Trophoblast cell (in vitro differentiated cells and primary cell): ENCODE measurements at regions not wholly inside any gene's neighbourhood (a gene's known extent, or its start where the extent isn't known, plus 50 kb on each side); places are given as distances from the start of the nearest gene placed in this dataset.

Experiments
- DNase-seq, 2 donors: peaks; one replicate each; pipeline ENCODE4 v3.0.0-alpha.2; 2016
- H2AFZ ChIP-seq: 2 replicates; pipeline ENCODE4 v1.6.1; 2013; ENCODE audit warnings: low read length, moderate library complexity, mild to moderate bottlenecking; ENCODE audit not compliant: insufficient read depth, poor library complexity
- H2AK5ac ChIP-seq: 2 replicates; pipeline ENCODE4 v1.6.1; 2013; ENCODE audit warnings: mild to moderate bottlenecking, low read length
- H2BK120ac ChIP-seq: 2 replicates; pipeline ENCODE4 v1.6.1; 2013; ENCODE audit warnings: low read length, mild to moderate bottlenecking, moderate library complexity; ENCODE audit not compliant: insufficient read depth, poor library complexity
- H2BK12ac ChIP-seq: 2 replicates; pipeline ENCODE4 v1.6.1; 2013; ENCODE audit warnings: mild to moderate bottlenecking, low read length, moderate library complexity
- H2BK5ac ChIP-seq: 2 replicates; pipeline ENCODE4 v1.6.1; 2013; ENCODE audit warnings: low read length, low read depth, moderate library complexity, mild to moderate bottlenecking; ENCODE audit not compliant: poor library complexity
- H3K14ac ChIP-seq: 2 replicates; pipeline ENCODE4 v1.6.1; 2013; ENCODE audit warnings: mild to moderate bottlenecking, low read length
- H3K18ac ChIP-seq: 2 replicates; pipeline ENCODE4 v1.6.1; 2013; ENCODE audit warnings: mild to moderate bottlenecking, low read length
- H3K23ac ChIP-seq: 2 replicates; pipeline ENCODE4 v1.6.1; 2013; ENCODE audit warnings: low read length
- H3K27ac ChIP-seq: 2 replicates; pipeline ENCODE4 v1.5.1; 2013; ENCODE audit warnings: low read depth, mild to moderate bottlenecking, inconsistent platforms, low read length, moderate library complexity
- H3K27me3 ChIP-seq: 2 replicates; pipeline ENCODE4 v1.6.1; 2013; ENCODE audit warnings: inconsistent platforms, mild to moderate bottlenecking, low read length, moderate library complexity; ENCODE audit not compliant: insufficient read depth
- H3K36me3 ChIP-seq, 2 experiments: 1 replicate in 1 of 2; 2 replicates in 1 of 2; pipeline ENCODE4 v1.6.1; 2013; ENCODE audit warnings: low read length in 2 of 2, mild to moderate bottlenecking in 2 of 2, moderate library complexity in 1 of 2; ENCODE audit not compliant: insufficient read depth in 2 of 2, control insufficient read depth in 1 of 2
- H3K4ac ChIP-seq: 2 replicates; pipeline ENCODE4 v1.6.1; 2013; ENCODE audit warnings: low read depth, mild to moderate bottlenecking, low read length, moderate library complexity
- H3K4me1 ChIP-seq, 2 experiments: 1 replicate in 1 of 2; 2 replicates in 1 of 2; pipeline ENCODE4 v1.6.1; 2013; ENCODE audit warnings: low read length in 2 of 2, mild to moderate bottlenecking in 2 of 2, moderate library complexity in 1 of 2; ENCODE audit not compliant: insufficient read depth in 2 of 2, control insufficient read depth in 1 of 2
- H3K4me2 ChIP-seq: 2 replicates; pipeline ENCODE4 v1.6.1; 2013; ENCODE audit warnings: inconsistent platforms, mild to moderate bottlenecking, low read length, moderate library complexity
- H3K4me3 ChIP-seq: 2 replicates; pipeline ENCODE4 v1.5.1; 2013; ENCODE audit warnings: mild to moderate bottlenecking, low read depth, low read length, inconsistent platforms
- H3K79me1 ChIP-seq: one replicate; pipeline ENCODE4 v1.6.1; 2013; ENCODE audit warnings: low read length
- H3K79me2 ChIP-seq: 2 replicates; pipeline ENCODE4 v1.6.1; 2013; ENCODE audit warnings: low read length, mild to moderate bottlenecking; ENCODE audit not compliant: control insufficient read depth, insufficient read depth, poor library complexity
- H3K9ac ChIP-seq: 2 replicates; pipeline ENCODE4 v1.6.1; 2013; ENCODE audit warnings: mild to moderate bottlenecking, low read length
- H3K9me3 ChIP-seq: 2 replicates; pipeline ENCODE4 v1.6.1; 2013; ENCODE audit warnings: low read depth, mild to moderate bottlenecking, control low read depth, inconsistent platforms, low read length; ENCODE audit not compliant: insufficient read depth
- H4K12ac ChIP-seq: 2 replicates; pipeline ENCODE4 v1.6.1; 2013; ENCODE audit warnings: low read depth, mild to moderate bottlenecking, low read length, moderate library complexity
- H4K8ac ChIP-seq: 2 replicates; pipeline ENCODE4 v1.6.1; 2013; ENCODE audit warnings: low read depth, mild to moderate bottlenecking, low read length, moderate library complexity
- H4K91ac ChIP-seq: one replicate; pipeline ENCODE4 v1.6.1; 2013; ENCODE audit warnings: low read depth, mild to moderate bottlenecking, low read length, moderate library complexity
- WGBS: extraction: QIAGEN DNeasy Blood & Tissue Kit; methylation state at CpG from one replicate; pipeline ENCODE4 v1.1.7; 2013; ENCODE audit warnings: missing lambda C conversion rate; ENCODE audit not compliant: insufficient read length, insufficient coverage; ENCODE audit errors: extremely low coverage; 5-methylcytosine and 5-hydroxymethylcytosine counted together

- Histone ChIP-seq H3K9me3 (no peaks in the 10 kb centered on the region), H3K18ac (no peak overlapping the region), H3K23ac (no peak overlapping the region), H2BK120ac (no peak overlapping the region), H4K12ac (no peak overlapping the region), H3K9ac (no peak overlapping the region), H3K27ac (no peak overlapping the region), H3K27me3 (no peaks in the 10 kb centered on the region), H3K36me3 (no peaks in the 10 kb centered on the region), H2BK5ac (no peak overlapping the region), H3K4me3 (no peak overlapping the region), H2BK12ac (no peak overlapping the region), H3K79me1 (no peaks in the 10 kb centered on the region), H2AK5ac (no peak overlapping the region), H4K91ac (no peak overlapping the region), H4K8ac (no peak overlapping the region), H3K4me1 (no peaks in the 10 kb centered on the region), H3K4me2 (no peak overlapping the region), H3K14ac (no peak overlapping the region), H2AFZ (no peak overlapping the region), H3K79me2 (no peaks in the 10 kb centered on the region), H3K4ac (no peak overlapping the region)
- DNase-seq = no peak
- WGBS = no CpG with 5 or more reads among the region's 1 CpG
These were observed 266.8 kb downstream of the DOK5 start for GRCh38 chr20:54742193-54742592.

GRCh38 chr20:54736421-54736820 lies 261.0 kb downstream of the DOK5 start:
- no peak overlapping the region for H3K23ac ChIP-seq
- no peaks in the 10 kb centered on the region for H3K27me3 ChIP-seq
- no peak overlapping the region for H2BK12ac ChIP-seq
- H3K18ac ChIP-seq = no peak overlapping the region
- no CpG with 5 or more reads among the region's 4 CpGs for WGBS
- H2BK120ac ChIP-seq = no peak overlapping the region
- no peak overlapping the region for H3K4ac ChIP-seq
- no peak overlapping the region for H4K91ac ChIP-seq
- no peak overlapping the region for H4K8ac ChIP-seq
- H2BK5ac ChIP-seq = no peak overlapping the region
- no peak overlapping the region for H2AK5ac ChIP-seq
- H2AFZ ChIP-seq = no peak overlapping the region
- no peaks in the 10 kb centered on the region for H3K4me1 ChIP-seq
- H3K4me3 ChIP-seq = no peak overlapping the region
- no peak overlapping the region for H4K12ac ChIP-seq
- H3K36me3 ChIP-seq = no peaks in the 10 kb centered on the region
- no peak overlapping the region for H3K27ac ChIP-seq
- no peak overlapping the region for H3K4me2 ChIP-seq
- DNase-seq = no peak
- no peak overlapping the region for H3K14ac ChIP-seq
- no peak overlapping the region for H3K9ac ChIP-seq
- H3K79me1 ChIP-seq = no peaks in the 10 kb centered on the region
- H3K9me3 ChIP-seq = no peaks in the 10 kb centered on the region
- no peaks in the 10 kb centered on the region for H3K79me2 ChIP-seq

- Histone ChIP-seq H4K91ac (no peak overlapping the region), H3K18ac (no peak overlapping the region)
These were observed 258.3 kb downstream of the DOK5 start for GRCh38 chr20:54733687-54734086.

GRCh38 chr20:54727490-54727889 lies 252.1 kb downstream of the DOK5 start:
- H3K4ac ChIP-seq = no peak overlapping the region
- no CpG with 5 or more reads among the region's 4 CpGs for WGBS
- H3K14ac ChIP-seq = no peak overlapping the region
- no peak overlapping the region for H2BK5ac ChIP-seq
- H3K79me1 ChIP-seq = no peaks in the 10 kb centered on the region
- H3K79me2 ChIP-seq = no peaks in the 10 kb centered on the region
- H2BK12ac ChIP-seq = no peak overlapping the region
- H3K23ac ChIP-seq = no peak overlapping the region
- no peaks in the 10 kb centered on the region for H3K4me1 ChIP-seq
- no peak overlapping the region for H2AK5ac ChIP-seq
- no peaks in the 10 kb centered on the region for H3K36me3 ChIP-seq
- H4K12ac ChIP-seq = no peak overlapping the region
- no peak for DNase-seq
- no peak overlapping the region for H3K18ac ChIP-seq
- H4K8ac ChIP-seq = no peak overlapping the region
- no peak overlapping the region for H4K91ac ChIP-seq
- no peak overlapping the region for H3K4me3 ChIP-seq
- no peak overlapping the region for H3K9ac ChIP-seq
- no peaks in the 10 kb centered on the region for H3K9me3 ChIP-seq
- no peak overlapping the region for H3K4me2 ChIP-seq
- no peak overlapping the region for H2AFZ ChIP-seq
- no peak overlapping the region for H2BK120ac ChIP-seq
- no peak overlapping the region for H3K27ac ChIP-seq
- no peaks in the 10 kb centered on the region for H3K27me3 ChIP-seq

More at GRCh38 chr20:54733687-54734086, 258.3 kb downstream of the DOK5 start:
- H3K4ac ChIP-seq = no peak overlapping the region
- H3K23ac ChIP-seq = no peak overlapping the region
- H3K4me1 ChIP-seq = no peaks in the 10 kb centered on the region
- no peaks in the 10 kb centered on the region for H3K79me2 ChIP-seq
- DNase-seq = no peak
- no peaks in the 10 kb centered on the region for H3K9me3 ChIP-seq
- no peak overlapping the region for H2BK12ac ChIP-seq
- no peak overlapping the region for H3K4me3 ChIP-seq
- H3K27me3 ChIP-seq = no peaks in the 10 kb centered on the region
- no peak overlapping the region for H3K4me2 ChIP-seq
- H2AFZ ChIP-seq = no peak overlapping the region
- H4K8ac ChIP-seq = no peak overlapping the region
- H3K14ac ChIP-seq = no peak overlapping the region
- no peak overlapping the region for H2BK5ac ChIP-seq
- H2AK5ac ChIP-seq = no peak overlapping the region
- H3K36me3 ChIP-seq = no peaks in the 10 kb centered on the region
- H3K27ac ChIP-seq = no peak overlapping the region
- no peak overlapping the region for H3K9ac ChIP-seq
- H2BK120ac ChIP-seq = no peak overlapping the region
- H3K79me1 ChIP-seq = no peaks in the 10 kb centered on the region
- no peak overlapping the region for H4K12ac ChIP-seq
